ENCODE measurements at regions not wholly inside any gene's neighbourhood (a gene's known extent, or its start where the extent isn't known, plus 50 kb on each side); places are given as distances from the start of the nearest gene placed in this dataset.

DNA sequence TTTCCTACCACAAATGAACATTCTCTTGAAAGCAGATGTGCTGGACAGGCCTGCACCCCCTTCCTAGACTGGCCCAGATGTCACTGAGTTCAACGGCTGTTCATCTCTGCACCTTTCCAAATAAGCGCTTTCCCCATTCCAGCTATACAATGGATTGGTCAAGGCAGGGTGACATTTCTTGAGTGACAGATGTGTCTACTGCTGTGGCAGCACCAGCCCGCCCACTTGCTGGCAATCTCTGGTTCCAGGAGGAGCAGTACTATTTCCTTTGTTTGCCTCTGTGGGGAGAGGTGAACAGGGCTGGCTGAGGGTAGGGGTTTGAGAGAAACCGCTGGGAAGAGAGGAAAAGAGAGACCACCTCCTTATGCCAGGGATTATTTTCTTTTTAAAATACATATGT lies 269.5 kb upstream of the POU3F3 start:
- no peak for DNase-seq (ENCODE audit: extremely low read depth, low read depth)
- TF ChIP-seq, protein P1, sequence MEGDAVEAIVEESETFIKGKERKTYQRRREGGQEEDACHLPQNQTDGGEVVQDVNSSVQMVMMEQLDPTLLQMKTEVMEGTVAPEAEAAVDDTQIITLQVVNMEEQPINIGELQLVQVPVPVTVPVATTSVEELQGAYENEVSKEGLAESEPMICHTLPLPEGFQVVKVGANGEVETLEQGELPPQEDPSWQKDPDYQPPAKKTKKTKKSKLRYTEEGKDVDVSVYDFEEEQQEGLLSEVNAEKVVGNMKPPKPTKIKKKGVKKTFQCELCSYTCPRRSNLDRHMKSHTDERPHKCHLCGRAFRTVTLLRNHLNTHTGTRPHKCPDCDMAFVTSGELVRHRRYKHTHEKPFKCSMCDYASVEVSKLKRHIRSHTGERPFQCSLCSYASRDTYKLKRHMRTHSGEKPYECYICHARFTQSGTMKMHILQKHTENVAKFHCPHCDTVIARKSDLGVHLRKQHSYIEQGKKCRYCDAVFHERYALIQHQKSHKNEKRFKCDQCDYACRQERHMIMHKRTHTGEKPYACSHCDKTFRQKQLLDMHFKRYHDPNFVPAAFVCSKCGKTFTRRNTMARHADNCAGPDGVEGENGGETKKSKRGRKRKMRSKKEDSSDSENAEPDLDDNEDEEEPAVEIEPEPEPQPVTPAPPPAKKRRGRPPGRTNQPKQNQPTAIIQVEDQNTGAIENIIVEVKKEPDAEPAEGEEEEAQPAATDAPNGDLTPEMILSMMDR (IDR thresholded peaks at IDR 0.05; ENCODE audit: low read depth, low read length), result no peak

DNA sequence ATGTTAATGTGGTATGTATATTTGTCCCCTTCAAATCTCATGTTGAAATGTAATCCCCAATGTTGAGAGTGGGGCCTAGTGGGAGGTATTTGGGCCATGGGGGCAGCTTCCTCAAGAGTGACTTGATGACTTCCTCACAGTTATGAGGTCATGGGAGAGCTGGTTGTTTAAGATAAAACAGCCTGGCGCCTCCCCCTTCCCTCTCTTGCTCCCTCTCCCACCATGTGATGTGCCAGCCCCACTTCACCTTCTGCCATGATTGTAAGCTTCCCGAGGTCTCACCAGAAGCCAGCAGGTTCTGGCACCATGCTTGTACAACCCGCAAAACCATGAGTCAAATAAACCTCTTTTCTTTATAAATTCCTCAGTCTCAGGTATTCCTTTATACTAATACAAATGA lies 258.3 kb upstream of the POU3F3 start:
- DNase-seq (ENCODE audit: extremely low read depth, low read depth), result no peak
- TF ChIP-seq, protein P1 (IDR thresholded peaks at IDR 0.05; ENCODE audit: low read depth, low read length), result no peak

DNA sequence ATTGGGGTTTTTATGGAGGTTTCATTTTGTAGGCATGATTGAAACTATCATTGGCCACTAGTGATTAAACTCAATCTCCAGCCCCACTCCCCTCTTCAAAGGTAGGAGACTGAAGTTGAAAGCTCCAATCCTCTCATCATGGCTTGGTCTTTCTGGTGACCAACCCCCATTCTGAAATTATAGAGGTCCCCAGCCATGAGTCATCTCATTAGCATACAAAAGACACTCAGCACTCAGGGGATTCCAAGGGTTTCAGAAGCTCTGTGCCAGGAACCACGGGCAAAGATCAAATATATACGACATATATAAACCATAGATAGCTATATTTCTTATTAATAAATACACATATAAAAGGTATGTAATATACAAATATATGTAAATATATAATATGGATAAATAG lies 256.0 kb upstream of the POU3F3 start:
- TF ChIP-seq, protein P1 (IDR thresholded peaks at IDR 0.05; ENCODE audit: low read depth, low read length), result no peak
- DNase-seq (ENCODE audit: extremely low read depth, low read depth), result no peak

DNA sequence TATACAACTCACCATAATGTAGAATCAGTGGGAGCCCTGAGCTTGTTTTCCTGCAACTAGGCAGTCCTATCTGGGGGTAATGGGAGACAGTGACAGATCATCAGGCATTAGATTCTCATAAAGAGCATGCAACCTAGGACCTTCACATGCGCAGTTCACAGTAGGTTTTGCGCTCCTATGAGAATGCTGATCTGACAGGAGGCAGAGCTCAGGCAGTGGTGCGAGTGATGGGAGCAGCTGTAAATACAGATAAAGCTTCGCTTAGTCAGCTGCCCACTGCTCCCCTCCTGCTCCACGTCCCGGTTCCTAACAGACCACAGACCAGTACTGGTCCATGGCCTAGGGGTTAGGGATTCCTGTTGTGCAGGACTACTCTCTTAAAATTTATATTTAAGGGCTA lies 255.3 kb upstream of the POU3F3 start:
- no peak for DNase-seq (ENCODE audit: extremely low read depth, low read depth)
- TF ChIP-seq, protein P1 (IDR thresholded peaks at IDR 0.05; ENCODE audit: low read depth, low read length), result no peak

DNA sequence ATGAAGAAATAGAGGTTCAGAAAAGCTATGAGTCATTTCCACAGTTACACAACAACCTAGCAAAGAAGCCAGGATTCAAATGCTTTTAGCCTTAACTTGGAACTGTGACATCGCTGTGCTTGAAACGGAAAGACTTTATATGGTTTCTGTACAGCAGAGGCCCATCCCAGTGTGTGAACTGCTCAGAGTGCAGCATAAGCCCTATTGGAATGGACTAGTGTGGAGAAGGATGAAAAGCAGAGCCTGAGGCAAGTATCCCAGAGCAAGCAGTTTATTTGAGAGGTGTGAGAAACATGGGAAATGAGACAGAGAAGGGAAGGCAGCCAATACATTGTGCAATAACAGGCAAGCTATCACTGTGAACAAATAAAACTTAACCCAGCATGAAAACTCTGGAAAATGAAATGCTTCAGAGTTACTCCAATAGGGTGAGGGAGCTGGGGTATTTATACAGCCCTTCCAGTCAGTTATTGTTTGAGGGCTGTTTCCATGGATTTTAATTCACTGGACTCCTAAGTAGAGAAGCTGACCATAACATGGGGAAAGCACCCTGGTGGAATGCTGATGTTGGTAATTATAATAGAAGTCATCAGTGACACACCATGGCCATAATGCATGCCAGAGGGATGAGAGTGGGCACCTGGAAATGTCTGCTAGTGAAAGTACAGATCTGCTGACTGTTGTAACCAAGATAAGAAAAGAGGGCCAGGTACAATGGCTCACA lies 254.0 kb upstream of the POU3F3 start:
- DNase-seq (ENCODE audit: extremely low read depth, low read depth), result no peak
- TF ChIP-seq, protein P1 (IDR thresholded peaks at IDR 0.05; ENCODE audit: low read depth, low read length), result no peak

DNA sequence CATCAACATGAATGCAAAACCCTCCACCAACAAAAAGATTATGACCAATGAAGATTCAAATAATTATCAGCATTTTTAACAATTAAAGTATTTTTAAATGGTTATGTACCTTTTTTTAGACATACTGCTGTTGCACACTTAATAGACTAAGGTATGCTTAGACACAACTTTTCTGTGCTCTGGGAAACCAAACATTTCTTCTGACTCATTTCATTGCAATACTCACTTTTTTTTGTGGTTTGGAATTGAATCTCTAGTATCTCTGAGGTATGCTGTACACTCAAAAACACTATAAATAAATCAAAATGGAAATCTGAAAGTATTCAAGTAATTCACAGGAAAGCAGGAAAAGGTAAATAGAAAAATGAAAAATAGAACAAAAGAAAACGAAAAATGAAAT lies 247.9 kb upstream of the POU3F3 start:
- TF ChIP-seq, protein P1 (IDR thresholded peaks at IDR 0.05; ENCODE audit: low read depth, low read length), result no peak
- no peak for DNase-seq (ENCODE audit: extremely low read depth, low read depth)

DNA sequence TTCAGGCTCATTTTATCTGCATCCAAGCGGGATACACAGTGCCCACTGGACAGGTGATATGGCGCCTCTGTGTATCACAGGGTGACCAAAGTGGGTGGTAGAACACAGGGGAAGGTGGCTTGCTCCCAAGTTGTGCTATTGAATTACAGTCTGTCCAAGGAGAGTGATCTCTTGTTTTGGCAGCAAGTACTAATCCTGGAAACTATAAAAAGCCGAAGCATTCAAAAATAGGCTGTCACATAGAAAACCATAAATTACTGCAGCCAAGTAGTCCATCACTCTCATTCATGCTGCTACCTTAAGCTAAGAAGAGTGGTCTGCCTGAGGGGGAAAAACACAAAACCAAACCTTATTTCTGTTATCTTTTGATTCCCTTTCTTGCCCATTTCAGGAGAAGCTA lies 237.1 kb upstream of the POU3F3 start:
- TF ChIP-seq, protein P1 (IDR thresholded peaks at IDR 0.05; ENCODE audit: low read depth, low read length), result no peak
- no peak for DNase-seq (ENCODE audit: extremely low read depth, low read depth)
